ENCODE measurements at regions not wholly inside any gene's neighbourhood (a gene's known extent, or its start where the extent isn't known, plus 50 kb on each side); places are given as distances from the start of the nearest gene placed in this dataset.

DNA sequence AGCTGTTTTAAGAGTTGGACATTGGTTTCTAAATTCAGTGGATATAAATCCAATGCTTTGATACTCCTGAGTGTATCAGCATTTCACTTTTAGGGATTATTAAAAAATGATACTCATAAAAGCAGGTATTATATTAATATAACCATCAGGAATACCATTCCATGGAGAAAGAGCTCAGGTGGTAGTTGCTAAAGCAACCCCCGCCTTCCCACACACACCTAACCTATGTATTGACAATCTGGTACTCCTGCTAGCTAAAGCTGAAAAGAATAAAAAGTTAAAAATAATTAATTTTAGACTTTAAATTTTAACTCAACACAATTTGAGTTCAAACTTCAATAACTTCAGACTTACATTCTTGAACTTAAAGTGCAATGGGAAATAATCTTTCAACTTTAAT is 717.1 kb upstream of the HS3ST1 start:
- TF ChIP-seq POLR2A (IDR thresholded peaks at IDR 0.05) (no peak), CTCF (IDR thresholded peaks at IDR 0.05) (no peak), POLR2AphosphoS5 (IDR thresholded peaks at IDR 0.05) (no peak)

Measured in transverse colon (tissue), 4 donors.